ENCODE measurements at regions not wholly inside any gene's neighbourhood (a gene's known extent, or its start where the extent isn't known, plus 50 kb on each side); places are given as distances from the start of the nearest gene placed in this dataset.

DNA sequence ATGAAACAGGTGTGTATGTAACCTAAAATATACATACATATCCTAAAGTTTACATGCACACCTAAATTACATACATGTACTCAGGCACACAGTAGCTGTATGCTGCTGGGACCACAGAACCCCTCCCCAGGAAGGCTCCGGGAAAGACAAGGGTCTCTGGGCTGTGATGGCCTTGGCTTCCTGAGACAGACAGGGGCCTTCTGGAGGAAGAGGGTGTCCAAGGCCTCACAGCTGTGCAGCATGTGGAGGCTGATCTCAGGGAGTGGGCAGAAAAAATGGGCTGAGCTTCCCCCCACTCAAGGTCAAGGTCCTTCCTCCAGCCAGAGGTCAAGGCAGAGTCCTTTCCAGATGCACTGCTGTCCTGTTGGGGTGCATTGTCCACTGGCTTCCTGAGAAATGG is 129.1 kb upstream of the THBS2 start:
- no peak overlapping the region for H2AK5ac ChIP-seq (ENCODE audit: low read length, severe bottlenecking)

DNA sequence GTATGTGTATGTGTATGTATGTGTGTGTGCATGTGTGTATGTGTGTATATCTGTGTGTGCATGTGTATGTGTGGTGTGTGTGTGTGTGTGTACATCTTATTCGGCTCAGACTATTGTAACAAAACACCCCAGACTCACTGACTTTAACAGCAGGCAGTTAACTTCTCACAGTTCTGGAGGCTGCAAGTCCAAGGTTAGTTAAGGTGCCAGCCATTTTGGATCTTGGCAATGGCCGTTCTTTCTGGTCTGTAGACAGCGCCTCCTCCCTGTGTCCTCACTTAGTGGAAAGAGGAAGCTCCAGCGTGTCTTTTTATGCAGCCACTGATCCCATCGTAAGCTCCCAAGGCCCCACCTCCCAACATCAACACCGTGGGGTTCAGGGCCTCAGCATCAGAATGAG is 128.3 kb upstream of the THBS2 start:
- Histone ChIP-seq H3K79me1 (replicated peaks; ENCODE audit: low read length, poor library complexity, severe bottlenecking) (no peaks in the 10 kb centered on the region), H3K23ac (ENCODE audit: low read length in 2 of 2) (no peak overlapping the region), H3K4me2 (ENCODE audit: low read length, poor library complexity, severe bottlenecking) (no peak overlapping the region), H4K91ac (ENCODE audit: low read length) (no peak overlapping the region), H3K36me3 (ENCODE audit: control insufficient read depth in 1 of 2, insufficient read depth in 2 of 2, low read depth in 1 of 2, low read length in 2 of 2) (no peaks in the 10 kb centered on the region), H3K14ac (ENCODE audit: low read length in 2 of 2) (no peak overlapping the region), H3K4me1 (ENCODE audit: control insufficient read depth, insufficient read depth, low read depth, low read length) (peaks cover 4% of the 10 kb centered on the region), H3K9ac (ENCODE audit: low read length) (no peak overlapping the region), H2BK12ac (ENCODE audit: low read length in 2 of 2) (no peak overlapping the region), H3K18ac (ENCODE audit: low read depth in 1 of 2, low read length in 2 of 2) (no peak overlapping the region), H2AFZ (ENCODE audit: low read depth, low read length) (no peak overlapping the region), H2BK5ac (ENCODE audit: low read depth, low read length, poor library complexity, severe bottlenecking) (no peak overlapping the region), H4K8ac (ENCODE audit: low read length) (no peak overlapping the region), H2BK15ac (ENCODE audit: low read depth, poor library complexity, severe bottlenecking) (no peak overlapping the region), H3K27ac (ENCODE audit: low read length, poor library complexity, severe bottlenecking) (no peak overlapping the region), H3K27me3 (ENCODE audit: control insufficient read depth in 1 of 2, insufficient read depth in 1 of 2, low read length in 2 of 2) (no peaks in the 10 kb centered on the region), H2BK120ac (ENCODE audit: low read depth, low read length) (no peak overlapping the region), H3K4me3 (ENCODE audit: insufficient read depth in 1 of 2, low read depth in 1 of 2, low read length in 2 of 2) (no peak overlapping the region), H3K4ac (ENCODE audit: low read depth in 1 of 2, low read length in 2 of 2) (no peak overlapping the region), H3K9me3 (ENCODE audit: control insufficient read depth, low read length) (peaks cover 41% of the 10 kb centered on the region), H2AK5ac (ENCODE audit: low read length, severe bottlenecking) (no peak overlapping the region)
- no peak for DNase-seq
- 77% methylated on average over 5 of the region's 6 CpGs for WGBS

More for the DNA sequence above, 129.1 kb upstream of the THBS2 start:
- no peaks in the 10 kb centered on the region for H3K36me3 ChIP-seq (ENCODE audit: control insufficient read depth in 1 of 2, insufficient read depth in 2 of 2, low read depth in 1 of 2, low read length in 2 of 2)
- H3K27me3 ChIP-seq (ENCODE audit: control insufficient read depth in 1 of 2, insufficient read depth in 1 of 2, low read length in 2 of 2) = no peaks in the 10 kb centered on the region
- no peak overlapping the region for H3K27ac ChIP-seq (ENCODE audit: low read length, poor library complexity, severe bottlenecking)
- no peak overlapping the region for H2BK12ac ChIP-seq (ENCODE audit: low read length in 2 of 2)
- no peak overlapping the region for H2BK120ac ChIP-seq (ENCODE audit: low read depth, low read length)
- H2BK15ac ChIP-seq (ENCODE audit: low read depth, poor library complexity, severe bottlenecking) = no peak overlapping the region
- no peak for DNase-seq
- H3K18ac ChIP-seq (ENCODE audit: low read depth in 1 of 2, low read length in 2 of 2) = no peak overlapping the region
- peaks cover 37% of the 10 kb centered on the region for H3K9me3 ChIP-seq (ENCODE audit: control insufficient read depth, low read length)
- H4K8ac ChIP-seq (ENCODE audit: low read length) = no peak overlapping the region
- H3K4ac ChIP-seq (ENCODE audit: low read depth in 1 of 2, low read length in 2 of 2) = no peak overlapping the region
- H3K23ac ChIP-seq (ENCODE audit: low read length in 2 of 2) = no peak overlapping the region
- H2BK5ac ChIP-seq (ENCODE audit: low read depth, low read length, poor library complexity, severe bottlenecking) = no peak overlapping the region
- no peak overlapping the region for H2AFZ ChIP-seq (ENCODE audit: low read depth, low read length)
- H4K91ac ChIP-seq (ENCODE audit: low read length) = no peak overlapping the region
- H3K4me2 ChIP-seq (ENCODE audit: low read length, poor library complexity, severe bottlenecking) = no peak overlapping the region
- no peaks in the 10 kb centered on the region for H3K79me1 ChIP-seq (replicated peaks; ENCODE audit: low read length, poor library complexity, severe bottlenecking)
- no peak overlapping the region for H3K9ac ChIP-seq (ENCODE audit: low read length)
- 77% methylated on average over 1 of the region's 1 CpG for WGBS
- no peak overlapping the region for H3K4me3 ChIP-seq (ENCODE audit: insufficient read depth in 1 of 2, low read depth in 1 of 2, low read length in 2 of 2)
- peaks cover 4% of the 10 kb centered on the region for H3K4me1 ChIP-seq (ENCODE audit: control insufficient read depth, insufficient read depth, low read depth, low read length)
- no peak overlapping the region for H3K14ac ChIP-seq (ENCODE audit: low read length in 2 of 2)

DNA sequence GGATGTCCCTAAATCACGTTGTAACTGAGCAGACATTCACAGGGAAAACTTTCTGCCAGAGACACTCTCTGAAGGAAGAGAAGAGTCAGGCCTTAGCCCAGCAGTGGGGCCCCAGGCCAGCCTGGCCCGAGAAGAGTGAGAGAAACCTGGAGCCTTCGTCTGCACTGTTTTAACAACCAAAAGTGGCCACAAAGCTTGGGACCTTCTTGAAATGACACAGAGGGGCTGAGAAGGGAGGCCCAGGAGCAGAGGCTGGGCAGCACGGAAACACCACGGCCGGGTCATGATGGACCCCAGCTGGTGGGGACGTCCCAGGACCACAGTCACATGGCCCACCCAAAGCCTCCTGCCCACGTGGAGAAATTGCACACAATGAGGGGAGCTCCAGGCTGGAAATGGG is 126.8 kb upstream of the THBS2 start:
- peaks cover 49% of the 10 kb centered on the region for H3K9me3 ChIP-seq (ENCODE audit: control insufficient read depth, low read length)
- H3K14ac ChIP-seq (ENCODE audit: low read length in 2 of 2) = no peak overlapping the region
- peaks cover 1% of the 10 kb centered on the region for H3K4me1 ChIP-seq (ENCODE audit: control insufficient read depth, insufficient read depth, low read depth, low read length)
- no peak for DNase-seq
- no peaks in the 10 kb centered on the region for H3K79me1 ChIP-seq (replicated peaks; ENCODE audit: low read length, poor library complexity, severe bottlenecking)
- no peak overlapping the region for H3K27ac ChIP-seq (ENCODE audit: low read length, poor library complexity, severe bottlenecking)
- H3K4me3 ChIP-seq (ENCODE audit: insufficient read depth in 1 of 2, low read depth in 1 of 2, low read length in 2 of 2) = no peak overlapping the region
- H4K91ac ChIP-seq (ENCODE audit: low read length) = no peak overlapping the region
- H2BK15ac ChIP-seq (ENCODE audit: low read depth, poor library complexity, severe bottlenecking) = no peak overlapping the region
- H3K36me3 ChIP-seq (ENCODE audit: control insufficient read depth in 1 of 2, insufficient read depth in 2 of 2, low read depth in 1 of 2, low read length in 2 of 2) = no peaks in the 10 kb centered on the region
- no peak overlapping the region for H2AFZ ChIP-seq (ENCODE audit: low read depth, low read length)
- no peak overlapping the region for H4K8ac ChIP-seq (ENCODE audit: low read length)
- no peaks in the 10 kb centered on the region for H3K27me3 ChIP-seq (ENCODE audit: control insufficient read depth in 1 of 2, insufficient read depth in 1 of 2, low read length in 2 of 2)
- no peak overlapping the region for H3K4ac ChIP-seq (ENCODE audit: low read depth in 1 of 2, low read length in 2 of 2)
- 55% methylated on average over 8 of the region's 8 CpGs for WGBS
- no peak overlapping the region for H2AK5ac ChIP-seq (ENCODE audit: low read length, severe bottlenecking)
- no peak overlapping the region for H2BK12ac ChIP-seq (ENCODE audit: low read length in 2 of 2)
- no peak overlapping the region for H3K23ac ChIP-seq (ENCODE audit: low read length in 2 of 2)
- H2BK5ac ChIP-seq (ENCODE audit: low read depth, low read length, poor library complexity, severe bottlenecking) = no peak overlapping the region
- no peak overlapping the region for H3K4me2 ChIP-seq (ENCODE audit: low read length, poor library complexity, severe bottlenecking)
- H3K9ac ChIP-seq (ENCODE audit: low read length) = no peak overlapping the region
- no peak overlapping the region for H3K18ac ChIP-seq (ENCODE audit: low read depth in 1 of 2, low read length in 2 of 2)
- no peak overlapping the region for H2BK120ac ChIP-seq (ENCODE audit: low read depth, low read length)

DNA sequence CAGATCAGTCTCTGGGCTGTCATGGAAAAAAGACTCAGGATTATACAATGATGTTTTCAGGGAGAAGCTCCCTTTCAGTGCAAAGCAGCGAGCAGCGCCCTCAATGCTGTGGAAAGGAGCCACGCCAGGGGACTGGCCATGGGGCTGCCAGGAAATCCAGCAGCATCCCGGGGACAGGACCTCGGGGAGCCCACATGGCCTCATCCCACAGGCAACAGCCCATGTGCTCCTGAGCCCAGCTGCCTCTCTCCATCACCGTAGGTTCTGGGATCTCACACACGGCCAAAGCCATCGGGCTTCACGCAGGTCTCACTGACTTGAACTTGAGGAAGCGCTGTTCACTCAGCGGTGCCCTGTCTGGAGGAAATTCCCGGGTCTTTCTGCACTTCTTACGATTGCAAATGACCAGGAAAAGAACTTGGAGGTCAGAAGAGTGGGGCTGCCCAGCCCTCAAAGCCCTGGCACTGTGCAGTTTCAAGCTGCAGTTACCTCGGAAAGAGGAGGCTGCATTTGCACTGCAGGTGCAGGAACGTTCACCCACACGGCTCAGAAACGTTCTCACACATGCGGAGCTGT is 125.9 kb upstream of the THBS2 start:
- Histone ChIP-seq H2AFZ (ENCODE audit: low read depth, low read length) (no peak overlapping the region), H3K4me3 (ENCODE audit: insufficient read depth in 1 of 2, low read depth in 1 of 2, low read length in 2 of 2) (no peak overlapping the region), H3K27ac (ENCODE audit: low read length, poor library complexity, severe bottlenecking) (no peak overlapping the region), H3K79me1 (replicated peaks; ENCODE audit: low read length, poor library complexity, severe bottlenecking) (no peaks in the 10 kb centered on the region), H4K91ac (ENCODE audit: low read length) (no peak overlapping the region), H3K14ac (ENCODE audit: low read length in 2 of 2) (no peak overlapping the region), H3K27me3 (ENCODE audit: control insufficient read depth in 1 of 2, insufficient read depth in 1 of 2, low read length in 2 of 2) (no peaks in the 10 kb centered on the region), H3K9ac (ENCODE audit: low read length) (no peak overlapping the region), H3K23ac (ENCODE audit: low read length in 2 of 2) (no peak overlapping the region), H3K4me1 (ENCODE audit: control insufficient read depth, insufficient read depth, low read depth, low read length) (no peaks in the 10 kb centered on the region), H2BK120ac (ENCODE audit: low read depth, low read length) (no peak overlapping the region), H3K4me2 (ENCODE audit: low read length, poor library complexity, severe bottlenecking) (no peak overlapping the region), H2BK15ac (ENCODE audit: low read depth, poor library complexity, severe bottlenecking) (no peak overlapping the region), H4K8ac (ENCODE audit: low read length) (no peak overlapping the region), H3K4ac (ENCODE audit: low read depth in 1 of 2, low read length in 2 of 2) (no peak overlapping the region), H2BK5ac (ENCODE audit: low read depth, low read length, poor library complexity, severe bottlenecking) (no peak overlapping the region), H3K9me3 (ENCODE audit: control insufficient read depth, low read length) (peaks cover 59% of the 10 kb centered on the region), H2AK5ac (ENCODE audit: low read length, severe bottlenecking) (no peak overlapping the region), H2BK12ac (ENCODE audit: low read length in 2 of 2) (no peak overlapping the region), H3K18ac (ENCODE audit: low read depth in 1 of 2, low read length in 2 of 2) (no peak overlapping the region), H3K36me3 (ENCODE audit: control insufficient read depth in 1 of 2, insufficient read depth in 2 of 2, low read depth in 1 of 2, low read length in 2 of 2) (no peaks in the 10 kb centered on the region)
- DNase-seq = no peak
- 86% methylated on average over 18 of the region's 18 CpGs for WGBS

Data from mesenchymal stem cell (in vitro differentiated cells and primary cell).